ENCODE measurements at regions not wholly inside any gene's neighbourhood (a gene's known extent, or its start where the extent isn't known, plus 50 kb on each side); places are given as distances from the start of the nearest gene placed in this dataset.

DNA sequence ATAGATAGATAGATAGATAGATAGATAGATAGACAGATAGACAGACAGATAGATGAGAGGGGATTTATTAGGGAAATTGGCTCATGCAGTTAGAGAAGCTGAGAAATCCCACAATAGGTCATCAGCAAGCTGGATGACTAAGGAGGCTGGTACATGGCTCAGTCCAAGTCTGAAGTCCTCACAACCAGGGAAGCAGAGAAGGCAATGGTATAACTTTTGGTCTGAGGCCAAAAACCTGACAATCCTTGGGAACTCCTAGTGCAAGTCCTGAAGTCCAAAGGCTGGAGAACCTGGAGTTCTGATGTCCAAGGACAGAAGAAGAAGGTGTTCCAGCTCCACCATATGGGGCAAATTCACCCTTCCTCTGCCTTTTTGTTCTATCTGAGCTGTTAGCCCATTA, 517.6 kb upstream of the ATP2B1 start:
- Histone ChIP-seq H3K9ac (ENCODE audit: low read depth in 1 of 2, low read length in 2 of 2) (no peak overlapping the region), H3K27me3 (ENCODE audit: control insufficient read depth in 4 of 4, insufficient read depth in 4 of 4, low read length in 3 of 4) (no peaks in the 10 kb centered on the region), H3K4me3 (ENCODE audit: low read depth in 1 of 3, low read length in 3 of 3) (no peak overlapping the region), H3K9me3 (ENCODE audit: control insufficient read depth in 4 of 4, low read length in 3 of 4) (no peaks in the 10 kb centered on the region), H3K27ac (ENCODE audit: low read depth in 1 of 2, low read length in 2 of 2) (no peak overlapping the region), H3K36me3 (ENCODE audit: control insufficient read depth in 4 of 4, insufficient read depth in 3 of 4, low read depth in 1 of 4, low read length in 3 of 4) (no peaks in the 10 kb centered on the region), H3K4me1 (ENCODE audit: control insufficient read depth in 4 of 4, insufficient read depth in 4 of 4, low read length in 3 of 4) (no peaks in the 10 kb centered on the region)
- DNase-seq (ENCODE audit: low spot score) = no peak
- TF ChIP-seq, protein P1, sequence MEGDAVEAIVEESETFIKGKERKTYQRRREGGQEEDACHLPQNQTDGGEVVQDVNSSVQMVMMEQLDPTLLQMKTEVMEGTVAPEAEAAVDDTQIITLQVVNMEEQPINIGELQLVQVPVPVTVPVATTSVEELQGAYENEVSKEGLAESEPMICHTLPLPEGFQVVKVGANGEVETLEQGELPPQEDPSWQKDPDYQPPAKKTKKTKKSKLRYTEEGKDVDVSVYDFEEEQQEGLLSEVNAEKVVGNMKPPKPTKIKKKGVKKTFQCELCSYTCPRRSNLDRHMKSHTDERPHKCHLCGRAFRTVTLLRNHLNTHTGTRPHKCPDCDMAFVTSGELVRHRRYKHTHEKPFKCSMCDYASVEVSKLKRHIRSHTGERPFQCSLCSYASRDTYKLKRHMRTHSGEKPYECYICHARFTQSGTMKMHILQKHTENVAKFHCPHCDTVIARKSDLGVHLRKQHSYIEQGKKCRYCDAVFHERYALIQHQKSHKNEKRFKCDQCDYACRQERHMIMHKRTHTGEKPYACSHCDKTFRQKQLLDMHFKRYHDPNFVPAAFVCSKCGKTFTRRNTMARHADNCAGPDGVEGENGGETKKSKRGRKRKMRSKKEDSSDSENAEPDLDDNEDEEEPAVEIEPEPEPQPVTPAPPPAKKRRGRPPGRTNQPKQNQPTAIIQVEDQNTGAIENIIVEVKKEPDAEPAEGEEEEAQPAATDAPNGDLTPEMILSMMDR (IDR thresholded peaks at IDR 0.05; ENCODE audit: low read depth, low read length, missing input control) = no peak
- TF ChIP-seq HNF4G (IDR thresholded peaks at IDR 0.05) (no peak), RAD21 (IDR thresholded peaks at IDR 0.05) (no peak), SP1 (IDR thresholded peaks at IDR 0.05) (no peak), JUND (IDR thresholded peaks at IDR 0.05) (no peak)
- TF ChIP-seq, protein P2, sequence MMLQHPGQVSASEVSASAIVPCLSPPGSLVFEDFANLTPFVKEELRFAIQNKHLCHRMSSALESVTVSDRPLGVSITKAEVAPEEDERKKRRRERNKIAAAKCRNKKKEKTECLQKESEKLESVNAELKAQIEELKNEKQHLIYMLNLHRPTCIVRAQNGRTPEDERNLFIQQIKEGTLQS (IDR thresholded peaks at IDR 0.05) = no peak

GRCh38 chr12:90216815-90217214, 508.2 kb upstream of the ATP2B1 start:
- H3K27me3 ChIP-seq (ENCODE audit: control insufficient read depth in 4 of 4, insufficient read depth in 4 of 4, low read length in 3 of 4) = no peaks in the 10 kb centered on the region
- 52% methylated on average over 1 of the region's 1 CpG for WGBS
- H3K9me3 ChIP-seq (ENCODE audit: control insufficient read depth in 4 of 4, low read length in 3 of 4) = no peaks in the 10 kb centered on the region
- H3K4me3 ChIP-seq (ENCODE audit: low read depth in 1 of 3, low read length in 3 of 3) = no peak overlapping the region
- no peak overlapping the region for H3K9ac ChIP-seq (ENCODE audit: low read depth in 1 of 2, low read length in 2 of 2)
- no peak for DNase-seq (ENCODE audit: low spot score)
- no peak for TF ChIP-seq RXRA (IDR thresholded peaks at IDR 0.05)
- no peak for TF ChIP-seq ZBTB33 (IDR thresholded peaks at IDR 0.05)
- TF ChIP-seq, protein P2 (IDR thresholded peaks at IDR 0.05) = no peak
- TF ChIP-seq FOXA2 (IDR thresholded peaks at IDR 0.05) = no peak
- no peak for TF ChIP-seq FOXA1 (IDR thresholded peaks at IDR 0.05)
- TF ChIP-seq JUND (IDR thresholded peaks at IDR 0.05) = no peak
- no peak for TF ChIP-seq TAF1 (conservative IDR thresholded peaks at IDR 0.05)
- no peak for TF ChIP-seq SP1 (IDR thresholded peaks at IDR 0.05)
- TF ChIP-seq, protein P3, sequence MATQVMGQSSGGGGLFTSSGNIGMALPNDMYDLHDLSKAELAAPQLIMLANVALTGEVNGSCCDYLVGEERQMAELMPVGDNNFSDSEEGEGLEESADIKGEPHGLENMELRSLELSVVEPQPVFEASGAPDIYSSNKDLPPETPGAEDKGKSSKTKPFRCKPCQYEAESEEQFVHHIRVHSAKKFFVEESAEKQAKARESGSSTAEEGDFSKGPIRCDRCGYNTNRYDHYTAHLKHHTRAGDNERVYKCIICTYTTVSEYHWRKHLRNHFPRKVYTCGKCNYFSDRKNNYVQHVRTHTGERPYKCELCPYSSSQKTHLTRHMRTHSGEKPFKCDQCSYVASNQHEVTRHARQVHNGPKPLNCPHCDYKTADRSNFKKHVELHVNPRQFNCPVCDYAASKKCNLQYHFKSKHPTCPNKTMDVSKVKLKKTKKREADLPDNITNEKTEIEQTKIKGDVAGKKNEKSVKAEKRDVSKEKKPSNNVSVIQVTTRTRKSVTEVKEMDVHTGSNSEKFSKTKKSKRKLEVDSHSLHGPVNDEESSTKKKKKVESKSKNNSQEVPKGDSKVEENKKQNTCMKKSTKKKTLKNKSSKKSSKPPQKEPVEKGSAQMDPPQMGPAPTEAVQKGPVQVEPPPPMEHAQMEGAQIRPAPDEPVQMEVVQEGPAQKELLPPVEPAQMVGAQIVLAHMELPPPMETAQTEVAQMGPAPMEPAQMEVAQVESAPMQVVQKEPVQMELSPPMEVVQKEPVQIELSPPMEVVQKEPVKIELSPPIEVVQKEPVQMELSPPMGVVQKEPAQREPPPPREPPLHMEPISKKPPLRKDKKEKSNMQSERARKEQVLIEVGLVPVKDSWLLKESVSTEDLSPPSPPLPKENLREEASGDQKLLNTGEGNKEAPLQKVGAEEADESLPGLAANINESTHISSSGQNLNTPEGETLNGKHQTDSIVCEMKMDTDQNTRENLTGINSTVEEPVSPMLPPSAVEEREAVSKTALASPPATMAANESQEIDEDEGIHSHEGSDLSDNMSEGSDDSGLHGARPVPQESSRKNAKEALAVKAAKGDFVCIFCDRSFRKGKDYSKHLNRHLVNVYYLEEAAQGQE (IDR thresholded peaks at IDR 0.05) = no peak
- TF ChIP-seq GABPA (IDR thresholded peaks at IDR 0.05 in 1 of 2, conservative IDR thresholded peaks at IDR 0.05 in 1 of 2) = no peak
- TF ChIP-seq YY1 (IDR thresholded peaks at IDR 0.05) = no peak
- TF ChIP-seq RAD21 (IDR thresholded peaks at IDR 0.05) = no peak
- TF ChIP-seq NR2F2 (IDR thresholded peaks at IDR 0.05) = no peak
- TF ChIP-seq HNF4G (IDR thresholded peaks at IDR 0.05) = no peak
- no peak for TF ChIP-seq EGR1 (IDR thresholded peaks at IDR 0.05; ENCODE audit: low read depth in 2 of 2)
- TF ChIP-seq, protein P1 (IDR thresholded peaks at IDR 0.05; ENCODE audit: low read depth, low read length, missing input control) = no peak
- H3K36me3 ChIP-seq (ENCODE audit: control insufficient read depth in 4 of 4, insufficient read depth in 3 of 4, low read depth in 1 of 4, low read length in 3 of 4) = no peaks in the 10 kb centered on the region
- no peaks in the 10 kb centered on the region for H3K4me1 ChIP-seq (ENCODE audit: control insufficient read depth in 4 of 4, insufficient read depth in 4 of 4, low read length in 3 of 4)
- no peak overlapping the region for H3K27ac ChIP-seq (ENCODE audit: low read depth in 1 of 2, low read length in 2 of 2)
